ENCODE measurements at regions not wholly inside any gene's neighbourhood (a gene's known extent, or its start where the extent isn't known, plus 50 kb on each side); places are given as distances from the start of the nearest gene placed in this dataset.

- Histone ChIP-seq H3K27ac (replicated peaks; ENCODE audit: low read length) (no peak overlapping the region), H3K4me1 (ENCODE audit: control insufficient read depth in 2 of 2, insufficient read depth in 1 of 2, low read depth in 1 of 2, low read length in 2 of 2) (peaks cover 0 to 4% of the 10 kb centered on the region in 2 donors), H2AFZ (ENCODE audit: low read length) (no peak overlapping the region), H3K4ac (ENCODE audit: low read length) (no peak overlapping the region), H3K4me3 (ENCODE audit: low read length in 2 of 2) (no peak overlapping the region), H3K9ac (ENCODE audit: low read depth, low read length, poor library complexity) (no peak overlapping the region), H3K18ac (ENCODE audit: low read length) (no peak overlapping the region), H2BK12ac (ENCODE audit: low read length) (no peak overlapping the region), H3K36me3 (replicated peaks in 1 of 2; ENCODE audit: control insufficient read depth in 2 of 2, insufficient read depth in 2 of 2, low read length in 2 of 2) (no peaks in the 10 kb centered on the region), H3K4me2 (ENCODE audit: insufficient read depth, low read length, poor library complexity, severe bottlenecking) (no peak overlapping the region), H2BK120ac (ENCODE audit: low read depth, low read length) (no peak overlapping the region), H3K9me3 (replicated peaks in 1 of 2; ENCODE audit: control insufficient read depth in 2 of 2, insufficient read depth in 1 of 2, low read depth in 1 of 2, low read length in 2 of 2) (no peaks in the 10 kb centered on the region), H2BK5ac (ENCODE audit: low read length) (no peak overlapping the region), H3K14ac (ENCODE audit: low read length) (no peak overlapping the region), H2BK15ac (ENCODE audit: low read length) (no peak overlapping the region), H3K23ac (ENCODE audit: low read depth, low read length, poor library complexity) (no peak overlapping the region), H2AK5ac (ENCODE audit: low read depth, low read length) (no peak overlapping the region), H4K8ac (ENCODE audit: low read depth, low read length) (no peak overlapping the region), H3K27me3 (ENCODE audit: control insufficient read depth in 3 of 3, insufficient read depth in 3 of 3, low read depth in 1 of 3, low read length in 3 of 3) (no peaks in the 10 kb centered on the region), H3K79me1 (ENCODE audit: low read depth, low read length) (no peaks in the 10 kb centered on the region), H4K91ac (ENCODE audit: low read depth, low read length, poor library complexity) (no peak overlapping the region)
- no peak for DNase-seq (ENCODE audit: low spot score)
- WGBS, 2 donors (ENCODE audit: extremely low coverage in 2 of 2, insufficient read length in 2 of 2, insufficient replicate concordance in 1 of 2) = no CpG with 5 or more reads among the region's 5 CpGs
Observed at GRCh38 chr18:22073411-22073810, 96.0 kb upstream of the GATA6 start.

- Histone ChIP-seq H3K23ac (ENCODE audit: low read depth, low read length, poor library complexity) (peak overlapping the region; percentile 44), H3K9me3 (replicated peaks in 1 of 2; ENCODE audit: control insufficient read depth in 2 of 2, insufficient read depth in 1 of 2, low read depth in 1 of 2, low read length in 2 of 2) (no peaks in the 10 kb centered on the region), H3K4me3 (ENCODE audit: low read length in 2 of 2) (no peak overlapping the region), H4K91ac (ENCODE audit: low read depth, low read length, poor library complexity) (no peak overlapping the region), H3K36me3 (replicated peaks in 1 of 2; ENCODE audit: control insufficient read depth in 2 of 2, insufficient read depth in 2 of 2, low read length in 2 of 2) (no peaks in the 10 kb centered on the region), H3K27me3 (ENCODE audit: control insufficient read depth in 3 of 3, insufficient read depth in 3 of 3, low read depth in 1 of 3, low read length in 3 of 3) (no peaks in the 10 kb centered on the region), H3K79me1 (ENCODE audit: low read depth, low read length) (no peaks in the 10 kb centered on the region), H2BK15ac (ENCODE audit: low read length) (no peak overlapping the region), H3K27ac (replicated peaks; ENCODE audit: low read length) (no peak overlapping the region), H3K18ac (ENCODE audit: low read length) (no peak overlapping the region), H2BK5ac (ENCODE audit: low read length) (no peak overlapping the region), H2BK120ac (ENCODE audit: low read depth, low read length) (no peak overlapping the region), H4K8ac (ENCODE audit: low read depth, low read length) (no peak overlapping the region), H3K4ac (ENCODE audit: low read length) (no peak overlapping the region), H2BK12ac (ENCODE audit: low read length) (no peak overlapping the region), H2AK5ac (ENCODE audit: low read depth, low read length) (no peak overlapping the region), H2AFZ (ENCODE audit: low read length) (no peak overlapping the region), H3K4me2 (ENCODE audit: insufficient read depth, low read length, poor library complexity, severe bottlenecking) (no peak overlapping the region), H3K14ac (ENCODE audit: low read length) (no peak overlapping the region), H3K9ac (ENCODE audit: low read depth, low read length, poor library complexity) (no peak overlapping the region), H3K4me1 (ENCODE audit: control insufficient read depth in 2 of 2, insufficient read depth in 1 of 2, low read depth in 1 of 2, low read length in 2 of 2) (peaks cover 0 to 4% of the 10 kb centered on the region in 2 donors)
- DNase-seq (ENCODE audit: low spot score) = no peak
- WGBS, 2 donors (ENCODE audit: extremely low coverage in 2 of 2, insufficient read length in 2 of 2, insufficient replicate concordance in 1 of 2) = no CpG with 5 or more reads among the region's 6 CpGs
Observed at GRCh38 chr18:22074282-22075070, 94.9 kb upstream of the GATA6 start.

- Histone ChIP-seq H2AFZ (ENCODE audit: low read length) (no peak overlapping the region), H3K79me1 (ENCODE audit: low read depth, low read length) (no peaks in the 10 kb centered on the region), H2AK5ac (ENCODE audit: low read depth, low read length) (no peak overlapping the region), H4K8ac (ENCODE audit: low read depth, low read length) (no peak overlapping the region), H4K91ac (ENCODE audit: low read depth, low read length, poor library complexity) (no peak overlapping the region), H3K18ac (ENCODE audit: low read length) (no peak overlapping the region), H3K14ac (ENCODE audit: low read length) (no peak overlapping the region), H3K4me2 (ENCODE audit: insufficient read depth, low read length, poor library complexity, severe bottlenecking) (no peak overlapping the region), H3K9me3 (replicated peaks in 1 of 2; ENCODE audit: control insufficient read depth in 2 of 2, insufficient read depth in 1 of 2, low read depth in 1 of 2, low read length in 2 of 2) (no peaks in the 10 kb centered on the region), H2BK12ac (ENCODE audit: low read length) (no peak overlapping the region), H3K4ac (ENCODE audit: low read length) (no peak overlapping the region), H2BK5ac (ENCODE audit: low read length) (no peak overlapping the region), H3K27me3 (ENCODE audit: control insufficient read depth in 3 of 3, insufficient read depth in 3 of 3, low read depth in 1 of 3, low read length in 3 of 3) (no peaks in the 10 kb centered on the region), H3K4me3 (ENCODE audit: low read length in 2 of 2) (no peak overlapping the region), H2BK15ac (ENCODE audit: low read length) (no peak overlapping the region), H3K23ac (ENCODE audit: low read depth, low read length, poor library complexity) (no peak overlapping the region), H2BK120ac (ENCODE audit: low read depth, low read length) (no peak overlapping the region), H3K27ac (replicated peaks; ENCODE audit: low read length) (no peak overlapping the region), H3K9ac (ENCODE audit: low read depth, low read length, poor library complexity) (no peak overlapping the region), H3K36me3 (replicated peaks in 1 of 2; ENCODE audit: control insufficient read depth in 2 of 2, insufficient read depth in 2 of 2, low read length in 2 of 2) (no peaks in the 10 kb centered on the region), H3K4me1 (ENCODE audit: control insufficient read depth in 2 of 2, insufficient read depth in 1 of 2, low read depth in 1 of 2, low read length in 2 of 2) (peaks cover 0 to 5% of the 10 kb centered on the region in 2 donors)
- DNase-seq (ENCODE audit: low spot score) = no peak
- no CpG with 5 or more reads among the region's 3 CpGs for WGBS, 2 donors (ENCODE audit: extremely low coverage in 2 of 2, insufficient read length in 2 of 2, insufficient replicate concordance in 1 of 2)
Observed at GRCh38 chr18:22080035-22080434, 89.4 kb upstream of the GATA6 start.

GRCh38 chr18:22082408-22082807 lies 87.0 kb upstream of the GATA6 start:
- H3K27me3 ChIP-seq (ENCODE audit: control insufficient read depth in 3 of 3, insufficient read depth in 3 of 3, low read depth in 1 of 3, low read length in 3 of 3) = no peaks in the 10 kb centered on the region
- no peak overlapping the region for H2AK5ac ChIP-seq (ENCODE audit: low read depth, low read length)
- no peak overlapping the region for H2BK15ac ChIP-seq (ENCODE audit: low read length)
- H4K91ac ChIP-seq (ENCODE audit: low read depth, low read length, poor library complexity) = no peak overlapping the region
- no peak overlapping the region for H2BK120ac ChIP-seq (ENCODE audit: low read depth, low read length)
- no peak overlapping the region for H4K8ac ChIP-seq (ENCODE audit: low read depth, low read length)
- no peak overlapping the region for H3K4me2 ChIP-seq (ENCODE audit: insufficient read depth, low read length, poor library complexity, severe bottlenecking)
- no peak overlapping the region for H3K23ac ChIP-seq (ENCODE audit: low read depth, low read length, poor library complexity)
- H3K14ac ChIP-seq (ENCODE audit: low read length) = no peak overlapping the region
- WGBS, 2 donors (ENCODE audit: extremely low coverage in 2 of 2, insufficient read length in 2 of 2, insufficient replicate concordance in 1 of 2) = no CpG with 5 or more reads among the region's 14 CpGs
- H2BK5ac ChIP-seq (ENCODE audit: low read length) = no peak overlapping the region
- no peak overlapping the region for H2AFZ ChIP-seq (ENCODE audit: low read length)
- no peak for DNase-seq (ENCODE audit: low spot score)
- no peak overlapping the region for H3K9ac ChIP-seq (ENCODE audit: low read depth, low read length, poor library complexity)
- no peaks in the 10 kb centered on the region for H3K79me1 ChIP-seq (ENCODE audit: low read depth, low read length)
- H3K4me3 ChIP-seq (ENCODE audit: low read length in 2 of 2) = no peak overlapping the region
- no peak overlapping the region for H2BK12ac ChIP-seq (ENCODE audit: low read length)
- no peak overlapping the region for H3K4ac ChIP-seq (ENCODE audit: low read length)
- H3K27ac ChIP-seq (replicated peaks; ENCODE audit: low read length) = no peak overlapping the region
- H3K9me3 ChIP-seq (replicated peaks in 1 of 2; ENCODE audit: control insufficient read depth in 2 of 2, insufficient read depth in 1 of 2, low read depth in 1 of 2, low read length in 2 of 2) = no peaks in the 10 kb centered on the region
- no peaks in the 10 kb centered on the region for H3K36me3 ChIP-seq (replicated peaks in 1 of 2; ENCODE audit: control insufficient read depth in 2 of 2, insufficient read depth in 2 of 2, low read length in 2 of 2)
- H3K18ac ChIP-seq (ENCODE audit: low read length) = no peak overlapping the region
- peaks cover 0 to 5% of the 10 kb centered on the region in 2 donors for H3K4me1 ChIP-seq (ENCODE audit: control insufficient read depth in 2 of 2, insufficient read depth in 1 of 2, low read depth in 1 of 2, low read length in 2 of 2)

Measured in neuronal stem cell (in vitro differentiated cells).